Suprapubic skin (tissue), 4 donors: ENCODE measurements at regions not wholly inside any gene's neighbourhood (a gene's known extent, or its start where the extent isn't known, plus 50 kb on each side); places are given as distances from the start of the nearest gene placed in this dataset.
"Not testable (repeated sequence)": the region's sequence is repeated elsewhere in the genome, so short reads cannot be mapped to it uniquely, and the experiment has no call there.

Source experiments
- DNase-seq, 2 donors: peaks; one replicate each; pipeline ENCODE4 v3.0.0-alpha.2; 2019; ENCODE audit warnings: low spot score in 2 of 2
- H3K27ac ChIP-seq: fragments of 200-600 bp; sonication (generic); one replicate; pipeline ENCODE4 v1.5.1; 2019
- H3K27me3 ChIP-seq: fragments of 200-600 bp; sonication (generic); one replicate; pipeline ENCODE4 v1.5.1; 2019
- H3K36me3 ChIP-seq: fragments of 200-600 bp; sonication (generic); one replicate; pipeline ENCODE4 v1.5.1; 2019
- H3K4me1 ChIP-seq: fragments of 200-600 bp; sonication (generic); one replicate; pipeline ENCODE4 v1.5.1; 2019
- H3K4me3 ChIP-seq: fragments of 200-600 bp; sonication (generic); one replicate; pipeline ENCODE4 v1.5.1; 2019; ENCODE audit warnings: mild to moderate bottlenecking
- H3K9me3 ChIP-seq: fragments of 200-600 bp; sonication (generic); one replicate; pipeline ENCODE4 v1.5.1; 2019
- EP300 ChIP-seq: sonication (generic); formaldehyde crosslinking; IDR thresholded peaks from one replicate; pipeline ENCODE4 v1.6.1; 2017; ENCODE audit warnings: antibody characterized with exemption
- POLR2A ChIP-seq, 2 donors: fragments of 450-650 bp; IDR thresholded peaks; one replicate each; pipeline ENCODE4 v1.6.1; 2017; ENCODE audit warnings: antibody characterized with exemption in 2 of 2, mild to moderate bottlenecking in 2 of 2, moderate library complexity in 2 of 2
- POLR2AphosphoS5 ChIP-seq, 3 donors: sonication (generic); formaldehyde crosslinking; IDR thresholded peaks; one replicate each; pipeline ENCODE4 v1.6.1; 2017; ENCODE audit warnings: antibody characterized with exemption in 3 of 3
- WGBS: methylation state at CpG from one replicate; pipeline ENCODE4 v1.1.5; 2018; 5-methylcytosine and 5-hydroxymethylcytosine counted together
- TF ChIP-seq, protein P1 (sequence below), 2 donors: fragments of 200-600 bp in 1 of 2; fragments of 450-650 bp in 1 of 2; sonication (generic) in 1 of 2; IDR thresholded peaks; one replicate each; pipeline ENCODE4 v1.5.1; 2016 to 2019; ENCODE audit warnings: antibody characterized with exemption in 2 of 2, mild to moderate bottlenecking in 1 of 2, moderate library complexity in 1 of 2

GRCh38 chr2:102871707-102872106, 109.9 kb downstream of the TMEM182 start:
- DNase-seq: no peak
- 77% methylated on average over 4 of the region's 4 CpGs for WGBS
- no peaks in the 10 kb centered on the region for H3K36me3 ChIP-seq
- no peaks in the 10 kb centered on the region for H3K4me1 ChIP-seq
- no peak overlapping the region for H3K27ac ChIP-seq
- H3K9me3 ChIP-seq: no peaks in the 10 kb centered on the region
- TF ChIP-seq, protein P1, sequence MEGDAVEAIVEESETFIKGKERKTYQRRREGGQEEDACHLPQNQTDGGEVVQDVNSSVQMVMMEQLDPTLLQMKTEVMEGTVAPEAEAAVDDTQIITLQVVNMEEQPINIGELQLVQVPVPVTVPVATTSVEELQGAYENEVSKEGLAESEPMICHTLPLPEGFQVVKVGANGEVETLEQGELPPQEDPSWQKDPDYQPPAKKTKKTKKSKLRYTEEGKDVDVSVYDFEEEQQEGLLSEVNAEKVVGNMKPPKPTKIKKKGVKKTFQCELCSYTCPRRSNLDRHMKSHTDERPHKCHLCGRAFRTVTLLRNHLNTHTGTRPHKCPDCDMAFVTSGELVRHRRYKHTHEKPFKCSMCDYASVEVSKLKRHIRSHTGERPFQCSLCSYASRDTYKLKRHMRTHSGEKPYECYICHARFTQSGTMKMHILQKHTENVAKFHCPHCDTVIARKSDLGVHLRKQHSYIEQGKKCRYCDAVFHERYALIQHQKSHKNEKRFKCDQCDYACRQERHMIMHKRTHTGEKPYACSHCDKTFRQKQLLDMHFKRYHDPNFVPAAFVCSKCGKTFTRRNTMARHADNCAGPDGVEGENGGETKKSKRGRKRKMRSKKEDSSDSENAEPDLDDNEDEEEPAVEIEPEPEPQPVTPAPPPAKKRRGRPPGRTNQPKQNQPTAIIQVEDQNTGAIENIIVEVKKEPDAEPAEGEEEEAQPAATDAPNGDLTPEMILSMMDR (IDR thresholded peaks at IDR 0.05): no peak
- no peak for TF ChIP-seq POLR2A (IDR thresholded peaks at IDR 0.05)
- TF ChIP-seq EP300: no peak
- TF ChIP-seq POLR2AphosphoS5 (IDR thresholded peaks at IDR 0.05): no peak
- H3K27me3 ChIP-seq: no peaks in the 10 kb centered on the region
- no peak overlapping the region for H3K4me3 ChIP-seq

DNA sequence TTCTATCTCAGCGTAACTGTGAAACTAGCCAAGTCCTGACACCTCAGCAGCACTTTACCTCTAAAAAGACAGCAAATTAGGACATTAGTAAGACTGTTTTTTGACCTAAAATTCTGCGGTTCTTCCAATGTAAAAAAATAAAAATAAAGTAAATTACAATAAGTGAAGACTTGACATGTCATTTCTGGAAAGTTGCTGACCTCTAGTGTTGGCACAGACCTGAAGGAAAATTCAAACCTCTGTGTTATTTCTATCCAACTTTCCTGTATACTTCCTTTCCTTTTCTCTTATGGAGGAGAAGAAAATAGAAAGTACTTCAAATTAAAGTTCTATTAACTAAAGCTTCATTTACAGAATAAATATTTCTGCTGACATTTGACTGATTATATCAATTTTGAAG, 110.6 kb downstream of the TMEM182 start:
- TF ChIP-seq, protein P1 (IDR thresholded peaks at IDR 0.05): no peak
- TF ChIP-seq EP300 (no peak), POLR2A (IDR thresholded peaks at IDR 0.05) (no peak), POLR2AphosphoS5 (IDR thresholded peaks at IDR 0.05) (no peak)
- Histone ChIP-seq H3K4me1 (no peaks in the 10 kb centered on the region), H3K36me3 (no peaks in the 10 kb centered on the region), H3K9me3 (no peaks in the 10 kb centered on the region), H3K27ac (no peak overlapping the region), H3K27me3 (no peaks in the 10 kb centered on the region), H3K4me3 (no peak overlapping the region)
- 78% methylated on average over 2 of the region's 2 CpGs for WGBS
- DNase-seq: no peak

- DNase-seq, H3K4me1 ChIP-seq, H3K36me3 ChIP-seq, H3K27me3 ChIP-seq, H3K4me3 ChIP-seq, H3K9me3 ChIP-seq, H3K27ac ChIP-seq: not testable (repeated sequence)
- 92% methylated on average over 12 of the region's 13 CpGs for WGBS
These were observed 117.7 kb downstream of the TMEM182 start for GRCh38 chr2:102879513-102879912.

DNA sequence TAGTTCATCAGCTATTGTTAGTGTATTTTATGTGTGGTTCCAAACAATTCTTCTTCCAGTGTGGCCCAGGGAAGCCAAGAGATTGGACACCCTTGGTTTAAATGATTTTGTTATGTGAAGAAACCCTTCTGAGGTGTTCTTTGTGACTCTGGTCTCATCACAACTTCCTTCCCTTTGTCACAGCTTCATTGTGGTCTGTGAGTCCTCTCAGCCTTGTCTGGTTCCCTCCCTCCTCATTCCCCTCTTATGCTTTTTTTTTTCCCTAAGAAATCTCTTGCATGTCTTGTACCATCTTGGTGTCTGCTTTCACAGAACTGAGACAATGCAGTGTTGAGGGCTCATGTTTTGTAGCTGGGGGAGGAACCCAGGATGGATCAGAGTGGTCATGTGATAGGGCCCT, 118.9 kb downstream of the TMEM182 start:
- no peak for TF ChIP-seq EP300
- no peaks in the 10 kb centered on the region for H3K9me3 ChIP-seq
- DNase-seq: no peak

GRCh38 chr2:102886216-102886893, 124.5 kb downstream of the TMEM182 start:
- Histone ChIP-seq H3K27ac (no peak overlapping the region), H3K36me3 (no peaks in the 10 kb centered on the region), H3K27me3 (no peaks in the 10 kb centered on the region), H3K4me3 (no peak overlapping the region), H3K4me1 (no peaks in the 10 kb centered on the region), H3K9me3 (no peaks in the 10 kb centered on the region)
- TF ChIP-seq EP300 (no peak), POLR2A (IDR thresholded peaks at IDR 0.05) (no peak), POLR2AphosphoS5 (IDR thresholded peaks at IDR 0.05) (no peak)
- TF ChIP-seq, protein P1 (IDR thresholded peaks at IDR 0.05): no peak
- 61% methylated on average over 3 of the region's 3 CpGs for WGBS
- DNase-seq: no peak

More for the DNA sequence above, 118.9 kb downstream of the TMEM182 start:
- Histone ChIP-seq H3K4me3 (no peak overlapping the region), H3K27me3 (no peaks in the 10 kb centered on the region), H3K36me3 (no peaks in the 10 kb centered on the region), H3K27ac (no peak overlapping the region), H3K4me1 (no peaks in the 10 kb centered on the region)

GRCh38 chr2:102888514-102888913, 126.7 kb downstream of the TMEM182 start:
- DNase-seq: no peak
- Histone ChIP-seq H3K4me3 (no peak overlapping the region), H3K9me3 (no peaks in the 10 kb centered on the region), H3K27me3 (no peaks in the 10 kb centered on the region), H3K27ac (no peak overlapping the region), H3K36me3 (no peaks in the 10 kb centered on the region), H3K4me1 (no peaks in the 10 kb centered on the region)
- WGBS: 74% methylated on average over 4 of the region's 4 CpGs
- TF ChIP-seq EP300: no peak
- no peak for TF ChIP-seq POLR2A (IDR thresholded peaks at IDR 0.05)
- TF ChIP-seq POLR2AphosphoS5 (IDR thresholded peaks at IDR 0.05): no peak
- TF ChIP-seq, protein P1 (IDR thresholded peaks at IDR 0.05): no peak
